ENCODE measurements at regions not wholly inside any gene's neighbourhood (a gene's known extent, or its start where the extent isn't known, plus 50 kb on each side); places are given as distances from the start of the nearest gene placed in this dataset.

GRCh38 chr5:170179626-170180025, 53.2 kb upstream of the C5orf58 start:
- Mint-ChIP-seq H3K27me3 (peaks cover 7% of the 10 kb centered on the region), H3K4me1 (no peaks in the 10 kb centered on the region), H3K36me3 (ENCODE audit: low read depth) (no peaks in the 10 kb centered on the region), H3K27ac (no peak overlapping the region), H3K4me3 (no peak overlapping the region), H3K9me3 (no peaks in the 10 kb centered on the region)
- ChIA-PET POLR2A (no interaction called here), CTCF (no interaction called here)
- no peak for DNase-seq

GRCh38 chr5:170181902-170182301, 50.9 kb upstream of the C5orf58 start:
- ChIA-PET CTCF (interaction anchor here (1.3 kb wide), 1 partner anchor 9 kb away, joined by 3 read pairs; no protein-coding TSS in a partner anchor), POLR2A (interaction anchor here (0.7 kb wide), 1 partner anchor 105 kb away, joined by 3 read pairs; no protein-coding TSS in a partner anchor)
- no peak for DNase-seq
- Mint-ChIP-seq H3K9me3 (no peaks in the 10 kb centered on the region), H3K27me3 (peaks cover 7% of the 10 kb centered on the region), H3K4me3 (no peak overlapping the region), H3K27ac (no peak overlapping the region), H3K4me1 (no peaks in the 10 kb centered on the region), H3K36me3 (ENCODE audit: low read depth) (no peaks in the 10 kb centered on the region)

- Mint-ChIP-seq H3K4me1 (no peaks in the 10 kb centered on the region), H3K27me3 (peaks cover 7% of the 10 kb centered on the region), H3K4me3 (no peak overlapping the region), H3K36me3 (ENCODE audit: low read depth) (no peaks in the 10 kb centered on the region), H3K9me3 (no peaks in the 10 kb centered on the region), H3K27ac (no peak overlapping the region)
- POLR2A ChIA-PET = no interaction called here
- DNase-seq = no peak
- CTCF ChIA-PET = interaction anchor here (1.3 kb wide), 1 partner anchor 10 kb away, joined by 3 read pairs; no protein-coding TSS in a partner anchor
Measured at GRCh38 chr5:170182491-170182890, 50.3 kb upstream of the C5orf58 start.

Data from activated CD4-positive, alpha-beta T cell treated with anti-CD3 and anti-CD28 coated beads, Interleukin-2, amount 10 ng/mL, durations not matched to agents 7 days and 5 days (primary cell).